ENCODE measurements at regions not wholly inside any gene's neighbourhood (a gene's known extent, or its start where the extent isn't known, plus 50 kb on each side); places are given as distances from the start of the nearest gene placed in this dataset.

DNA sequence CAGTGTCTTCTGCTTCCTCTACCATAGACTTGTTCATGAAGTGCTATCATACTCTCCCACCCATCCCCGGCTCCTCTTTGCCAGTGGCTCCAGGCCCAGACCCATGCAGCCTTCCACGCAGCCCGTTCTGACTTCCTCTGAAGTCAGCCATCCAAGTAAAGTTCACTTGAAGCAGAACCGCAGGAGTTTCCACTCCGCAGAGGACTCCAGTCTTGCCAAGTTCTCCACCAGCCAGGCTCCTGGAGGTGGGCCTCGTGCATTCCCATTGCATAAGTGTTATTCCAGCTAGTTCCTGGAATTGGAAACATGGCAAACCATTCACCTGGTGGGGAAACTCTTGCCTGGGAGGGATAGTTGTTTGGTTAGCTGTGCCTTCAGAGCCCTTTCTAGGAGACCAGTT lies 185.1 kb downstream of the PLPP3 start:
- Histone ChIP-seq H3K9me3 (ENCODE audit: insufficient read depth, low read length) (no peaks in the 10 kb centered on the region), H3K4me1 (ENCODE audit: insufficient read depth, insufficient read length) (no peaks in the 10 kb centered on the region), H3K9ac (ENCODE audit: insufficient read length, low read depth) (no peak overlapping the region), H3K36me3 (ENCODE audit: insufficient read depth, insufficient read length, low read length) (no peaks in the 10 kb centered on the region), H3K4me3 (ENCODE audit: insufficient read length, low read depth) (no peak overlapping the region), H3K27me3 (ENCODE audit: insufficient read depth, insufficient read length) (no peaks in the 10 kb centered on the region)
- no peak for TF ChIP-seq ZNF274 (IDR thresholded peaks at IDR 0.05; ENCODE audit: low read depth, low read length)
- no peak for TF ChIP-seq YY1 (IDR thresholded peaks at IDR 0.05; ENCODE audit: insufficient read depth, insufficient read length)
- no peak for TF ChIP-seq SUZ12 (IDR thresholded peaks at IDR 0.05; ENCODE audit: extremely low read depth, insufficient read depth, insufficient read length)
- no peak for DNase-seq (ENCODE audit: low read depth, low spot score)

DNA sequence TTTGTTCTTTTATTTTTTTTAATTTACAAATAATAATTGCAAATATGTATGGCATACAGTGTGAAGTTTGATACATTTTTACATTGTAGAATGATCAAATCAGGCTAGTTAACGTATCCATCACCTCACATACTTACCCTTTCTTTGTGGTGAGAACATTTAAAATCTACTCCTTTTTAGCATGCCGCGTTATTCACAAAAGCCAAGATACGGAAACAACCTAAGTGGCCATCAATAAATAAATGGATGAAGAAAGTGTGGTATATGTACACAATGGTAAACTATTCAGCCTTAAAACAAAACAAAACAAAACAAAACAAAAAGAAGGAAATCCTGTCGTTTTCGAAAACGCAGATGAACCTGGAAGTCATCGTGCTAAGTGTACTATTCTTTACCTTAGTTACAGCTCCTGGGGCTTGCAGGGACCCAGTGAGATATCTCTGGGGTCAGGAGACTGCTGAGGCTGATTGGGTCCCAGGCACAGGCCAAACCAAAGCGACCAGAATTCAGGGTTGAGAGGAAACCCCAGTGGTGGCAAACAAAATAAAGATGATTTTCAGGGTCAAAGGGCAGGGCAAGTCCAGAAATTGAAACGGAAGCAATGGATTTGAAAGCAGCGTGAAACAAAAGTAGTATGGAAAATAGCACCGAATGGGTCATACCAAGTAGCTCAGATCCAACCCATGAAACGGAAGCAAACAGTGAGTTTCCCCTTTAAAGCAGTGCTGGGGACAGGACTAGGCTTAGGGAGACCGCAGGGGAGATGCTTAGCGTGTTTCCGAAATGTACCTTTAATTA lies 188.2 kb downstream of the PLPP3 start:
- no peak overlapping the region for H3K4me3 ChIP-seq (ENCODE audit: insufficient read length, low read depth)
- H3K36me3 ChIP-seq (ENCODE audit: insufficient read depth, insufficient read length, low read length) = no peaks in the 10 kb centered on the region
- DNase-seq (ENCODE audit: low read depth, low spot score) = no peak
- no peaks in the 10 kb centered on the region for H3K27me3 ChIP-seq (ENCODE audit: insufficient read depth, insufficient read length)
- TF ChIP-seq ZNF274 (IDR thresholded peaks at IDR 0.05; ENCODE audit: low read depth, low read length) (no peak), SUZ12 (IDR thresholded peaks at IDR 0.05; ENCODE audit: extremely low read depth, insufficient read depth, insufficient read length) (no peak), YY1 (IDR thresholded peaks at IDR 0.05; ENCODE audit: insufficient read depth, insufficient read length) (no peak)
- H3K9me3 ChIP-seq (ENCODE audit: insufficient read depth, low read length) = no peaks in the 10 kb centered on the region
- no peaks in the 10 kb centered on the region for H3K4me1 ChIP-seq (ENCODE audit: insufficient read depth, insufficient read length)
- no peak overlapping the region for H3K9ac ChIP-seq (ENCODE audit: insufficient read length, low read depth)

DNA sequence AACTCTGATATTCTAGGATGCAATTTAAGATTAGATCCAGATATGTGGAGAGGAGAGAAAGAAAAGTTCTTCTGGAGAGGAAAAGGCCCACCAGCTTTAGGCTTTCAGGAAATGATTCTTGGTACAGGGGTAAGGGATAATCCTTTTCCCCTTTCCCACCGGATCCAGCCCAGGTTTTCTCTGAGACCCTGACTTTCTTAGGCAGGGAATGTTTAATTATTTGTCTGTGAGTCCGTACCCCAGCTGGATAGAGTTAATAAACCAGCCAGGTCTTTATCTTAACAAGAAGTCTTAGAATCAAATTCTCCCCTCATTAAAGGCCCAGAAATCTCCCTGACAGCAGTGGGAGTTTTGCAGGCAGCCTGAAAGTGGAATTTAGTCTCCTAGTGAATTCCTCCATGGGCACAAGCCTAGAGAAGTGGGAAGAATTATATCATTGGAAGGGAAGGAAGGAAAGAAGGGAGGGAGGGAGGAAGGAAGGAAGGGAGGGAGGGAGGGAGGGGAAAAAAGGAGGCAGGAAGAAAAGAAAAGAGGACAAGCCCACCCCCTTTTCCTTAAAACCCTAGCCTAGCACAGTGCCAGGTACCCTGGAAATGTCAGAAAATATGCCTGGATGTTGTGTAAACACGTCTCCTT lies 189.0 kb downstream of the PLPP3 start:
- Histone ChIP-seq H3K9ac (ENCODE audit: insufficient read length, low read depth) (peak overlapping the region; percentile 37), H3K27me3 (ENCODE audit: insufficient read depth, insufficient read length) (no peaks in the 10 kb centered on the region), H3K36me3 (ENCODE audit: insufficient read depth, insufficient read length, low read length) (no peaks in the 10 kb centered on the region), H3K4me3 (ENCODE audit: insufficient read length, low read depth) (no peak overlapping the region), H3K9me3 (ENCODE audit: insufficient read depth, low read length) (no peaks in the 10 kb centered on the region), H3K4me1 (ENCODE audit: insufficient read depth, insufficient read length) (no peaks in the 10 kb centered on the region)
- DNase-seq (ENCODE audit: low read depth, low spot score) = peak; percentile 59
- TF ChIP-seq ZNF274 (IDR thresholded peaks at IDR 0.05; ENCODE audit: low read depth, low read length) = no peak

DNA sequence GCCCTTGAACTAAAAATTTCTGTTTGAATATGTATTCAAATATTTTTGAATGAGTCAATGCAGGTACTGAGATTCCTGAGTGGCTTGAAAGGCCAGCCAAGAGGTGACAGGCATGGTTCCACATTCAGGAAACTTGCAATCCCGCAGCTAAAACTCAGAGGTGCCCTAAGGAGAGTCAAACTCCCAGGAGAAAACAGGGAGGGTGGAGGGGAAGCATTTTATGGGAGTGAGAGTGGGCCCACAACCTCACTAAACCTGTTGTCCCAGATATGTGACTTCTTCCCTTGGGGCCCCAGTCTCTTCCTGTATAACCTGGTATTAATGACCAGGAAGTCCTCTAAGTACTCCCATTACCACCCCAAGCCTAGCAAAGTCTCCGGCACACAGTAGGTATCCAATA lies 189.6 kb downstream of the PLPP3 start:
- Histone ChIP-seq H3K4me1 (ENCODE audit: insufficient read depth, insufficient read length) (no peaks in the 10 kb centered on the region), H3K27me3 (ENCODE audit: insufficient read depth, insufficient read length) (no peaks in the 10 kb centered on the region), H3K9ac (ENCODE audit: insufficient read length, low read depth) (no peak overlapping the region), H3K4me3 (ENCODE audit: insufficient read length, low read depth) (no peak overlapping the region), H3K36me3 (ENCODE audit: insufficient read depth, insufficient read length, low read length) (no peaks in the 10 kb centered on the region), H3K9me3 (ENCODE audit: insufficient read depth, low read length) (no peaks in the 10 kb centered on the region)
- TF ChIP-seq YY1 (IDR thresholded peaks at IDR 0.05; ENCODE audit: insufficient read depth, insufficient read length) (no peak), SUZ12 (IDR thresholded peaks at IDR 0.05; ENCODE audit: extremely low read depth, insufficient read depth, insufficient read length) (no peak), ZNF274 (IDR thresholded peaks at IDR 0.05; ENCODE audit: low read depth, low read length) (no peak)
- no peak for DNase-seq (ENCODE audit: low read depth, low spot score)

DNA sequence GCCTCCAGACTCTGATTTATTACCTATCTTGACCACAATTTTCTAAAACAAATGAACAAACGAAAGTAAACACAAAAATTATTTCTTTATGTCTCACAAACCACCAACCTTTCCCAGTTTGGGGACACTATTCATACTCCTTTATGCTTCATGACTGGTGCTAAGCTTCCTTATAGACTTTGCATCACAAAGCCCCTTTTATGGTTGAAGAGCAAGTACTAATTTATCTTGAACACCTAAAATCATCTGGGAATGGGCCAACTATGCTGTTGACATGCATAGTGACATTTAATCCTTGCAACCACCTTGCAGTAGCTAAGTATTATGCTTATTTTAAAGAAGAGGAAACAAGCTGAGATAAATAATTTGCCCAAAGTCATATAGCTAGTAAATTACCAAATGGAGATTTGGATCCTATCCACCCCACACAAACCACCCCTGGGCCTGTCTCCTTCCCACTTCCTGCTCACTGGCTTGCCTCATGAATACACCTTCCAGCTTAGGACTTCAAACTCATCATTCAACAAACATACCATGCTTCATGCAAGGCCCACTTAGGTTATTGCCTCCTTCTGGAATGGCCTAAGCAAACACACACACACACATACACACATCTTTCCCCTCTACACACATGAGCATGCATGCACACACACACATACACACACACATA lies 192.2 kb downstream of the PLPP3 start:
- DNase-seq (ENCODE audit: low read depth, low spot score) = no peak
- TF ChIP-seq YY1 (IDR thresholded peaks at IDR 0.05; ENCODE audit: insufficient read depth, insufficient read length) = no peak
- TF ChIP-seq ZNF274 (IDR thresholded peaks at IDR 0.05; ENCODE audit: low read depth, low read length) = no peak
- no peak for TF ChIP-seq SUZ12 (IDR thresholded peaks at IDR 0.05; ENCODE audit: extremely low read depth, insufficient read depth, insufficient read length)
- Histone ChIP-seq H3K27me3 (ENCODE audit: insufficient read depth, insufficient read length) (no peaks in the 10 kb centered on the region), H3K36me3 (ENCODE audit: insufficient read depth, insufficient read length, low read length) (no peaks in the 10 kb centered on the region), H3K9ac (ENCODE audit: insufficient read length, low read depth) (no peak overlapping the region), H3K4me1 (ENCODE audit: insufficient read depth, insufficient read length) (no peaks in the 10 kb centered on the region), H3K9me3 (ENCODE audit: insufficient read depth, low read length) (no peaks in the 10 kb centered on the region), H3K4me3 (ENCODE audit: insufficient read length, low read depth) (no peak overlapping the region)

DNA sequence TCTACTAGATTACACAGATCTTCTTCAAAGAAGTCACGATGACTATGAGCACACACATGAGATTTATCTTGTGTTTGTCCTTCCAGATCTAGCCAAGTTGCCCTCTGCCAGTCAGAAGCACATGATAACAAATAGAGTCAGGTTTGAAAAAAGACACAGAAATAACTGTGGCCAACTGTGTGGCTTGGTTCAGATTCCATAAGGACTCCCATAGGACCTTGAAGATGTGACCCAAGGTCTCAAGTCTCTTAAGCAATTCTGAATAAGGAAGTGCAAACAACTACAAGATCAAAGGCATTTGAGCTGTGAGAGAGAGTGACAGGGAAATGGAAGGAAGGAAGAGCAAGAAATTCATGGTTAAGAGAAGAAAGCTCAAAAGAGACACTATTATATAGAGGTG lies 194.0 kb downstream of the PLPP3 start:
- Histone ChIP-seq H3K4me3 (ENCODE audit: insufficient read length, low read depth) (no peak overlapping the region), H3K9me3 (ENCODE audit: insufficient read depth, low read length) (no peaks in the 10 kb centered on the region), H3K9ac (ENCODE audit: insufficient read length, low read depth) (no peak overlapping the region), H3K27me3 (ENCODE audit: insufficient read depth, insufficient read length) (no peaks in the 10 kb centered on the region), H3K36me3 (ENCODE audit: insufficient read depth, insufficient read length, low read length) (no peaks in the 10 kb centered on the region), H3K4me1 (ENCODE audit: insufficient read depth, insufficient read length) (no peaks in the 10 kb centered on the region)
- DNase-seq (ENCODE audit: low read depth, low spot score) = no peak
- no peak for TF ChIP-seq ZNF274 (IDR thresholded peaks at IDR 0.05; ENCODE audit: low read depth, low read length)
- no peak for TF ChIP-seq SUZ12 (IDR thresholded peaks at IDR 0.05; ENCODE audit: extremely low read depth, insufficient read depth, insufficient read length)
- TF ChIP-seq YY1 (IDR thresholded peaks at IDR 0.05; ENCODE audit: insufficient read depth, insufficient read length) = no peak

DNA sequence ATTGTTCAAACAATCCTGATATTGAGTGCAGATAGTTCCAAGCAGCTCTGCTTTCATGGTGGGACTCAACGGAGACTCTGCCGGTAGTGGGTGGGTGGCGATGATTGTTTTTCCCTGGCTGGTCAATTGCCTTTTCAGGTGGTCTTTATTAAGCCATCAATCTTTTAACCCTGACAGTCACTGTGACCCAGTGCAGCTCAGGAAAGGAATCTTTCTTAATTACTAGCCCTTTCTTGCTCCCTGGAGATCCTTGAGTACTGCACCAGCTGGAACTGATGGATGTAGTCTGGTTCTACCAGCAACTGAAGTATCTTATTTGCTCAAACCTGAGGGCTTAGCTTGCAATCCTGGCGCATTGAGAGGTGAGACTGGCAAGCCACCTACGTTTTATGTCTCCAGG lies 196.4 kb downstream of the PLPP3 start:
- H3K9me3 ChIP-seq (ENCODE audit: insufficient read depth, low read length) = no peaks in the 10 kb centered on the region

More for the DNA sequence above, 196.4 kb downstream of the PLPP3 start:
- no peaks in the 10 kb centered on the region for H3K36me3 ChIP-seq (ENCODE audit: insufficient read depth, insufficient read length, low read length)
- H3K9ac ChIP-seq (ENCODE audit: insufficient read length, low read depth) = no peak overlapping the region
- no peak for DNase-seq (ENCODE audit: low read depth, low spot score)
- no peaks in the 10 kb centered on the region for H3K27me3 ChIP-seq (ENCODE audit: insufficient read depth, insufficient read length)
- peaks cover 4% of the 10 kb centered on the region for H3K4me1 ChIP-seq (ENCODE audit: insufficient read depth, insufficient read length)
- no peak overlapping the region for H3K4me3 ChIP-seq (ENCODE audit: insufficient read length, low read depth)
- no peak for TF ChIP-seq YY1 (IDR thresholded peaks at IDR 0.05; ENCODE audit: insufficient read depth, insufficient read length)
- no peak for TF ChIP-seq ZNF274 (IDR thresholded peaks at IDR 0.05; ENCODE audit: low read depth, low read length)
- no peak for TF ChIP-seq SUZ12 (IDR thresholded peaks at IDR 0.05; ENCODE audit: extremely low read depth, insufficient read depth, insufficient read length)

Data from NT2/D1 (cell line).